ENCODE measurements at regions not wholly inside any gene's neighbourhood (a gene's known extent, or its start where the extent isn't known, plus 50 kb on each side); places are given as distances from the start of the nearest gene placed in this dataset.

DNA sequence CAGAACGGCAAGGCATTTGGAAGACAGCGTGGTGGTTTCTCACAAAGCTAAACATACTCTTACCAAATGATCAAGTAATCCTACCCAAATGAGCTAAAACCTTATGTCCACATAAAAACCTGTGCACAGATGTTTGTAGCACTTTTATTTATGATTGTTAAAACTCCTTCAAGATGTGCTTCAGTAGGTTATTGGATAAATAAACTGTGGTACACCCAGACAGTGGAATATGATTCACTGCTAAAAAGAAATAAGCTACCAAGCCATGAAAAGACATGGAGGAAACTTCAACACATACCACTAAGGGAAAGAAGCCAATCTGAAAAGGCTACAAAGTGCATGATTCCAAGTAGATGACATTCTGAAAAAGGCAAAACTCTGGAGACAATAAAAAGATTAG is 94.2 kb downstream of the FOXD1 start:
- in situ Hi-C loops (cut with HindIII; ENCODE audit: low pct_unique_long_range_greater_than_20kb, low sequenced_read_pairs) = no loop called here
- no peak for DNase-seq (ENCODE audit: low read depth, low spot score)

DNA sequence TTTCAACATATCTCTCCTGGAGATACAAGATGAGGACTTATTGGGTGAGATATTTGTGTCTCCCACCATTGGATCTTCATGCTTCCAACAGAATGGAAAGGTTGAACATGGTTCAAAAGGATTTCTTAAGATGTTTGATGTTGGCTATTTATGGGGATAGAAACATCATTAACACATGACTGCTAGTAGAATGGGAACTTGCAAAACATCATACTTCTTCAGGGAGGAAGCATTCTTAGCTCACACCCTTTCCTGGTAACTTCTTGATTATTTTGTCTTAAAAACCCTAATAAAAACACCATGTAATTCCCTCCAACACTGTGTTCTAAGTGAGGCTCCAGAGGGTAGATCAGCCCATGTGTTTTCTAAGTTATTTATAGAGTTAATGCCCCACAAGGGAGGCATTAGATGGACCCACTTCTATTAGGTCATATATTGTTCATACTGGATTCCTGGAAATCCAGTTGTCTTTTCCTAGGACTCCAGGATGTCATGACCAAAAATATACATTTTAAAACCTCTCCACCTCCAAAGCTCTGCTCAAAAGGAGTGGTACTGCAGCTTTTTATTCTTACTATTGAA is 95.8 kb downstream of the FOXD1 start:
- no peak for DNase-seq (ENCODE audit: low read depth, low spot score)
- in situ Hi-C loops (cut with HindIII; ENCODE audit: low pct_unique_long_range_greater_than_20kb, low sequenced_read_pairs) = no loop called here

DNA sequence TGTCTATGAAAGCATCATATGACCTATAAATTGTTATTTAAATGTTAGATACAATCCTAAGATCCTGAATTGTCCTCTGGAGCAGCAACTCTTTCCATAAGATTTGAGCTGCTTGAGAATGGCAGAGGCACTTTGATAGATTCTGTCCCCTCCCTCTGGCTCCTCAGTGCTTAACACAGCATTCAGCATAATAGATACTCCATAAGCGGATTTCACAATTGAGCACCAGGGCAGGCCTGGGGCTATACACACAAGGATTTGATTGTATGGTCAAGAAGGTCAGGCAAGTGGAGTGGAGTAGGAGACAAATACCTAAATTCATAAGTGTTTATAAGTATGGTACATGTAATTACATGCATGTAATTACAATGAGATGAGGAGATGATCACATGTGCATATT is 96.3 kb downstream of the FOXD1 start:
- in situ Hi-C loops (cut with HindIII; ENCODE audit: low pct_unique_long_range_greater_than_20kb, low sequenced_read_pairs) = no loop called here
- peak; percentile 33 for DNase-seq (ENCODE audit: low read depth, low spot score)

DNA sequence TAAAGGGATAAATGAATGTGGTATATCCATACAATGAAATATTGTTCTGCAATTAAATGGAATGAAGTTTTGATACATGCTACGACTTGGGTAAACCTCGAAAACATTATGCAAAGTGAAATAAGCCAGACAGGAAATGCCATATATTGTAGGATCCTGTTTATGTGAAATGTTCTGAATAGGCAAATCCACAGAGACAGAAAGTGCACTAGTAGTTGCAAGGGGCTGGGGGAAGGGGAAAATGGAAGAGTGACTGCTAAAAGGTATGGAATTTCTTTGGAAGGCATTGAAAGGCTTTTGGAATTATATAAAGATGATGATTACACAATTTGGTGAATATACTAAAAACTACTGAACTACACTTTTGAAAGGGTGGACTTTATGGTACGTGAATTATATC is 97.0 kb downstream of the FOXD1 start:
- DNase-seq (ENCODE audit: low read depth, low spot score) = no peak
- in situ Hi-C loops (cut with HindIII; ENCODE audit: low pct_unique_long_range_greater_than_20kb, low sequenced_read_pairs) = no loop called here

DNA sequence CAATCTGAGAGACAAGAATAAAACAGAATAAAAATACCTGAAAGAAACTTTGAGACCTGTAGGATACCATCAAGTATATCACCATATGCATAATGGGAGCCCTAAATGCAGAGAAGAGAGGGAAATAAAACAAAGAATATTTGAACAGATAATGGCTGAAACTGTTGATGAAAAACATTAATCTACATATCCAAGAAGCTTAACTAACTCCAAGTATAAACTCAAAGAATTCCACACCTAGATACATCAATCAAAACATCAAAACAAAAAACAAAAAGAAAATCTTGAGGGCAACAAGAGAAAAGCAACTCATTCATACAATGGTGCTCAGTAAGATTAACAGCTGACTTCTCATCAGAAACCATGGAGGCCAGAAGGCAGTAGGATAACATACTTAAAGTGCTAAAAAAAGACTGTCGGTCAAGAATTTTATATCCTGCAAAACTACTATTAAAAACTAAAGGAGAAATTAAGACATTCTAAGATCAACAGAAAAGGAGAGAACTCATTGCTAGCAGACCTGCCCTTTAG is 101.6 kb downstream of the FOXD1 start:
- no peak for DNase-seq (ENCODE audit: low read depth, low spot score)
- in situ Hi-C loops (cut with HindIII; ENCODE audit: low pct_unique_long_range_greater_than_20kb, low sequenced_read_pairs) = no loop called here

DNA sequence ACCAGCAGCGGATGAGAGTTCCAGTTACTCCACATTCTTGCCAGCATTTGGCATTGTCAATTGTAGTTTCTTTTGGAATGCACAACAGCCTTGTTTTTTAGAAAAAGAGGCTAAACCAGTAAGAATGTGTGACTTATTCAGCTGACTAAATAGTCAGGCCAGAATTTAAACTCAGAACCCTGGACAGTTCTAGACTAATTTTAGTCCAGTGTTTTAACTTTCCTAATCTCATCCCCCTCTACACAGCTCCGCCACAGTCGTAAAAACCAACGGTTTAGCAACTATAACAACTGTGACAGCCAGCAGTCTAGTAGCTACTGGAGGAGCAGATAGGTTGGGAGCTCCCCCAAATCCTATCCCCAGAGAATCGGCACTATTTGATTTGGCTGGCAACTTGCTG is 103.7 kb downstream of the FOXD1 start:
- in situ Hi-C loops (cut with HindIII; ENCODE audit: low pct_unique_long_range_greater_than_20kb, low sequenced_read_pairs) = no loop called here

DNA sequence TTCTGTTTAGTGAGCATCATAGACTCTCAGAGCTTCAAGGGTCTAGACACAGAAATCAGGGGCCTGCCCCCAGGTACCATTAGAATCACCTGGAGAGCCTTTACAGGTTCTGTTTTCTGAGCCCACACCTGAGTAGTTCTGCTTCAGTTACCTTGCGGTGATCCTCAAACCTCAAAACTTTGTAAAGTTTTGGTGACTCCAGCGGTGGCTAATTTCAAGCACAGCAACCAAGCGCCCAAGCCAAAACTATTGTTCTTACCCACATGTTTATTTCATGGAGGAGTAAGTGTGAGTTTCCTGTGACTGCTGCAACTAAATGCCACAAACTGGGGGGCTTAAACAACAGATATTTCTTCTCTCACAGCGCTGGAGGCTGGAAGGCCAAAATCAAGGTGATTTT is 108.9 kb downstream of the FOXD1 start:
- DNase-seq (ENCODE audit: low read depth, low spot score) = no peak
- in situ Hi-C loops (cut with HindIII; ENCODE audit: low pct_unique_long_range_greater_than_20kb, low sequenced_read_pairs) = no loop called here

More for the DNA sequence above, 103.7 kb downstream of the FOXD1 start:
- no peak for DNase-seq (ENCODE audit: low read depth, low spot score)

DNA sequence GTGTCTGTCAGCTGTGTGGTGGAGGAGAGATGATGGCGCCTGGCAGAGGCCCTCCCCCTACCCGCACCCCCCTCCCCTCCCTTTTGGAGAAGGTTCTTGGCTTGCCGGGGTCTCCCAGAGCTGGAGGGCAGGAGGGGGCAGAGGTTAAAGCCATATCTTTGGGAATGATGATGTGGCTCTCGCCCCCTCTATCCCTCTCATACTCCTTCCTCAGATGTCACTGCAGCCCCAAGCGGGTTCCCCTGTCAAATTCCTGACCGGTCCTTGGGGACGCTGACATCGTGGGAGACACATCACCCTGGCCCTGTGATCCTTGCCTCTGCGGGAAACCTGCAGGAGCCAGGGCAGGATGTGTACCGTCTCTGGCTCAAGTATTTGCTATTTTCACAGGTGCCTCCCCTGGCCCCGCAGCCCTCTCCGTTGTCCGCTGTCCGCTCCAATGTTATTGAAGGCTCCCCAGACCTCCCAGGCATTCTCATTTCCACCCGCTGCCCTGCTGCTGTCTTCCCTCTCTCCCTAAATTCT is 109.5 kb downstream of the FOXD1 start:
- in situ Hi-C loops (cut with HindIII; ENCODE audit: low pct_unique_long_range_greater_than_20kb, low sequenced_read_pairs) = no loop called here

DNA sequence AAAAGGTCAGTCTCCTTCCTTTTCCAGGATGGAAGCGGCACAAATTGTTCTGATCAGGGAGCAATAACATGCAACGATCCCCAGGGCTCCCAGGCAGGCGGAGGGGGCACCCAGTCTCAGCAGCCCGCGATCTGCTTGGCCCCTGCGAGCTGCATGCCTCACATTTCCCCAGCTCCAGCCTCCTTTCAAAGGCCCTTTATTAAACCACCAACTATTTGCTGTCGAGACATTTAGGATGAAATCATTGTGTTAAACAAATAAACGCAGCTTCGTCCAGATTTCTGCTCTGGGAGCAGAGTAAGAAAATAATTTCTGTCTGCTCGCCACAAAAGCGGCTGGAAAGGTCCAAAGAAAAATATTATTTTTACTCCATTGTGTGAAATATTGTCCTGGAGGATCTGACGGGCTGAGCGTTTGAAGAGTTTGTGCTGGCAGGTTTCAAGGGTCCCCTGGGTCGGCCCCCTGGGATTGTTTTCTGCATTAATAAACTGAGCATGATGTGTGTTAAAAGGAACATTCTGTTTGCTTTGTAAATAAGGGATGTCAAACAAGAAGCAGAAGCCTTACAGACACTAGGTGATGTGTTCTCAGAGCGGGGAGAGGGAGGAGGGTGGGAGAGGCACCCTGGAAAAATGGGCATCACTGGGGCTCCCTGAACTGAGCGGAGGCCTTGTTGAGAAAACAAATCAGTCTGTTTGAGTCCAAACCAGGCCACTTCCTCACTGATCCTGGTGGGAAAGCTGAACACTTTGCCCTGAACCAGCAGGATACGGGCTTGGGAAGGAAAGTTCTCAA is 110.1 kb downstream of the FOXD1 start:
- DNase-seq (ENCODE audit: low read depth, low spot score) = no peak
- in situ Hi-C loops (cut with HindIII; ENCODE audit: low pct_unique_long_range_greater_than_20kb, low sequenced_read_pairs) = no loop called here

More for the DNA sequence above, 109.5 kb downstream of the FOXD1 start:
- DNase-seq (ENCODE audit: low read depth, low spot score) = no peak

DNA sequence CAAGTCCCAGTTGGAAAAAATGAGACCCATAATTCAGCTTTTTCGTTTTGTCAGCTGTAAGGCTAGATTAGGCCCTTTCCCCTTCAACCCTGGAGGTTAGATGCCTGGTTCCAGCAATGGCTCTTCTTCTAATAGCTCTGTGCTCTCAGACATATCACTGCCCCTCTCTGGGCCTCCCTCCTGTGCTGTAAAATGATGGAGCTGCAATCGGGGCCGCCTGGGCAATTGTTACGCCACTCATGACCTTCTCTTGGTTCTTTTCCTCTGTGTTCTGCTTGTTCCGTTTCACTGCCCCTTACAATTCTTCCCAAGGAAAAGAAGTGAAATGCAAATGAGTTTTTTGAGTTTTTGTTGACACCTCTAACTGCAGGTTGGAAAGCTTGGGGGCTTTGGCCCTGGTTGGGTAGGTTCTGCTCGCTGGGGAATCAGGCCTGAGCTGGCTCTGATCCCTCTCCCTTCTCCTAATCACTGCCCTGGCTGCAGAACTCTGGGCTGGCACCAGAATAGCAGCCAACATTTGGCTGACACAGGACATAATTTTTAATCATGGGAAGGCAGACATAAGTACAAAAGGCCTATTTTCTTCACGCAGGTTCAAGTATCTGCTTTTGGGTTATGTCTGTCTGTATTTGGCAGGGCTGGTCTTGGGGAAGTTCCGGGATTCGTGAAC is 110.9 kb downstream of the FOXD1 start:
- DNase-seq (ENCODE audit: low read depth, low spot score) = no peak
- in situ Hi-C loops (cut with HindIII; ENCODE audit: low pct_unique_long_range_greater_than_20kb, low sequenced_read_pairs) = no loop called here

DNA sequence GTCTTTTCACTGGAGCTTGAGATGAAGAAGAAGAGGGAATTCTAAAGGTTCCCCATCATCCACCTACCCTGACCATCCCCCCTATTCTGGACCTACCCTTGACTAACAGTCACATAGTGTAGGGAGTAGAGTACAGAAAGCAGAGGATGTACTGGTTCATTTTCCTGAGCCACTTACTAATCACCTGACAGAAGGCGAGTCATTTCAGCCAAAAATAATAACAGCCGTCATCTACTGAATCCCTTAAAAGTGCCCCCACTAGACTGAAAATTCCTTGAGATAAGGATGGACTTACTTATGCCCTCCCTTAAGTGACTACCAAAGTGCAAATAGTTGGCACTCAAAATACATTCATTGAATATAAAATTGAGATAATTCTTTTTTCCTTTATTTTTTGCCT is 112.2 kb downstream of the FOXD1 start:
- in situ Hi-C loops (cut with HindIII; ENCODE audit: low pct_unique_long_range_greater_than_20kb, low sequenced_read_pairs) = no loop called here
- DNase-seq (ENCODE audit: low read depth, low spot score) = no peak

DNA sequence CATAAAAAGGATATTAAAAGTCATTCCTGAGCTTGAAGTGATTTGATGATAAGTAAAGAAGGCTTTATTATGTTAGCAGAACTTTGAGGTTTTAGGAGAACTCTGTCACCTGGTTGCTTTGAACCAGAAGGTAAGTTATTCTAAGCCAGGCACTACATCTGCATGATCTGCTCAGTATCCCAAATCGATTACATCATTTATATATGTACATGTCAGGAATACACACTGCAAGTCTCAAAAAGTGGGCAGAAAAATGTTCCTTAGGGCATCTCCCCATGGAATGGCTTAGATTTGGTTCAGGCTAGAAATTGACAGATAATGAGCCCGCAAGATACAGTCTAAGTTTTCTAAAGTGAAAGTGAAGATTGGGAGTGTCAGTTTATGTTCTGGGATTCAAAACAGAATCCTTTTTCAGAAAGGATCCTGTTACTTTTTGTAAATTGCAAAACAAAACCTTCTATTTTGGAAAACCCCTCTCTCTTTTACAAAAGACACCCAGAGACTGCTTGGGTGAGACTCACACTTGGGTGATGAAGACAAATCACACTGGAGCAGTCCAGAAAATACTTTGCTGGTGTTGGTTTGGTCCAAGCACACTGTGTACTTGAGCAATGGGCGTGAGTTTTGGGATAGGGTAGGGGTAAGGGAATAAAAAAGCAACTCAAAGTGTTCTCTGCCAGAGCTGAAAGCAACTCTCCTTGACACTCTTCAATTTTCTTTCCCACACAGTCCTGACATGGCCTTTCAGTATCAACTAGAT is 114.5 kb downstream of the FOXD1 start:
- DNase-seq (ENCODE audit: low read depth, low spot score) = no peak
- in situ Hi-C loops (cut with HindIII; ENCODE audit: low pct_unique_long_range_greater_than_20kb, low sequenced_read_pairs) = no loop called here

DNA sequence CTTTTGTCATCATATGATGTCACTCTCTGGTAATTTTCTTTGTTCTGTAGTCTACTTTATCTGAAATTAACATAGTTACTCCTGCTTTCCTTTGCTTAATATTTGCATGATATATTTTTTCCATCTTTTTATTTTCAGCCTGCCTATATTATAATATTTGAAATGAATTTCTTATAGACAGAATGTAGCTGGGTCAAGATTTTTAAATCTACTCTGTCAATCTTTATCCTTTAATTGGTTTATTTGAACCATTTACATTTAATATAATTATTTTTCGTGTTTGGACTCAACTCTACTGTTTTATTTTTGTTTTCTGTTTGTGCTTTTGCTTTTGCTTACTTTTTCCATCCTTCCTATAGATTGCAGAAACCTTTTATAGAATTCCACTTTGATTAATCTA is 118.0 kb downstream of the FOXD1 start:
- in situ Hi-C loops (cut with HindIII; ENCODE audit: low pct_unique_long_range_greater_than_20kb, low sequenced_read_pairs) = no loop called here
- no peak for DNase-seq (ENCODE audit: low read depth, low spot score)

DNA sequence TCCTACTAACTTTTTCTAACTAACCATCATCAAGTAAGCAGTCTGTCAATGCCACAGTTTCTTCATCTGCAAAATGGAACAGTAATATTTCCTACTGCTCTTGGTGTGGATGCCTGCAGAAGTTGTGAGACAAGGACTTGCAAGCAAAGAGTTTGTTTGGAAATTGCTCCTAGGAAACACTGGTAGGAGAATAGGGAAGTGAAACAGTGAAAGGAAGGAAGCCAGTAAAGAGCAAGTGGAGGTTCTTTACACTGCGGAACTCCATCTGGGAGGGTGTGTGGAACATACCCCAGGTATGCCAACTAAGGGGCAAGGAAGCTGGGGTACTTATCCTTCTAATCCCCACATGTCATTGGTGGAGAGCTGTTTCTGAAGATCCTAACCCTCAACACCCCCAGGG is 119.9 kb downstream of the FOXD1 start:
- in situ Hi-C loops (cut with HindIII; ENCODE audit: low pct_unique_long_range_greater_than_20kb, low sequenced_read_pairs) = no loop called here
- no peak for DNase-seq (ENCODE audit: low read depth, low spot score)

DNA sequence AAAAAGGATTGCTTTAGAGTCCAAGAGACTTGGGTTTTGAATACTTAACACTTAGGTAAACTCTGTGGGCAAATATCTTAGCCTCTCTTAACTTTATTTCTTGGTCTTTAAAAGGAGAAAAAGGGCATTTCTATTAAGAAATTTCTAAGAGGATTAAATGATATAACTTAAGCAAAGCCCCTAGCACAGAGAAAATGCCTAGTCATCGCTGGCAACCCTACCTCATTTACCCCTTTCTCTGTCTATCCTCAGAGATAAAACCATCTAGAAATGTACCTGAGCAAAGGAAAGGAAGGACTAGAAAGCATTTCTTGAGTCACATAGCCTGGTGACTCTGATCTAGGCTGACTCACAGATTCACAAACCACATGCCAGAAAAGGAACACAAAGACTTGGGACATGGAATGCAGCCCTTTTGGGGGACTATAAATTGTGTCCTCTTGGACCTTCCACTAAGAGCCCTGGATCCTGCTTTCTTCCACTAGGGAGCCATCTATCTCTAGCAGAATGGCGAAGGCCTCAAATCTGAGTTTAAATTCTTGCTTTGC is 120.6 kb downstream of the FOXD1 start:
- no peak for DNase-seq (ENCODE audit: low read depth, low spot score)
- in situ Hi-C loops (cut with HindIII; ENCODE audit: low pct_unique_long_range_greater_than_20kb, low sequenced_read_pairs) = no loop called here

DNA sequence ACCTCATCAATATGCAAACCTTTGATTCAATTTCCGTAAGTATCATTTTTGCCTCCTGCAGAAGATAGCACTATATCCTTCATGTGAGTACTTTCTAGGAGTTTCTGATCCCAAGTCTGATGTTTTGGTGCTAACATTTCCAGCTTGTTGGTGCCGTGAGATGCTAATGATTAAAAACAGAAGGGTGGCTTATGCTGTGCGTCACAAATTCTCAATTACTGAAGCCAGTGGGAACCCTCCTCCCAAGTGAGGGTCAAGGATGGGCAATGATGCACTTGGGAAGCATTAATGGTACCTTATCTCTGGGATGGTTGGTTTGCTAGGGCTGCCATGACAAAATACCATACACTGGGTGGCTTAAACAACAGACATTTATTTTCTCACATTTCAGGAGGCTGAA is 123.0 kb downstream of the FOXD1 start:
- no peak for DNase-seq (ENCODE audit: low read depth, low spot score)
- in situ Hi-C loops (cut with HindIII; ENCODE audit: low pct_unique_long_range_greater_than_20kb, low sequenced_read_pairs) = no loop called here

DNA sequence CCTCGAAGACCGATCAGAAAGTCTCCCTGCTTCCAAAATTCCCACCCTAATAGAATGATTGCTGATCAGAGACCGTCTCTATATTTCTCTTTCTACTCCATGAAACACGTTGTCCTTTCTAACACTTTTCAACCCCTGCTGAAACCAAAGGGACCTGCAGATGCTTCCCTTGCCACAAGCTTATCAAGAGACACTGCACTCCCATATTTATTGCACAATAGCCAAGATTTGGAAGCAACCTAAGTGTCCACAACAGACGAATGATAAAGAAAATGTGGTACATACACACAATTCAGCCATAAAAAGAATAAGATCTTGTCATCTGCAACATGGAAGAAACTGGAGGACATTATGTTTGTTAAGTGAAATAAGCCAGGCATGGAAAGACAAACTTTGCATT is 125.1 kb downstream of the FOXD1 start:
- no peak for DNase-seq (ENCODE audit: low read depth, low spot score)
- in situ Hi-C loops (cut with HindIII; ENCODE audit: low pct_unique_long_range_greater_than_20kb, low sequenced_read_pairs) = no loop called here

Measured in SK-MEL-5 (cell line).